Neuron (in vitro differentiated cells): ENCODE measurements at regions not wholly inside any gene's neighbourhood (a gene's known extent, or its start where the extent isn't known, plus 50 kb on each side); places are given as distances from the start of the nearest gene placed in this dataset.

ENCODE experiments used
- H2AFZ ChIP-seq: one replicate; pipeline ENCODE4 v1.6.1; 2013; ENCODE audit warnings: low read depth, mild to moderate bottlenecking, inconsistent platforms, low read length, moderate library complexity
- H3K27me3 ChIP-seq: one replicate; pipeline ENCODE4 v1.6.1; 2013; ENCODE audit warnings: low read length; ENCODE audit not compliant: insufficient read depth
- H3K36me3 ChIP-seq: one replicate; pipeline ENCODE4 v1.6.1; 2013; ENCODE audit warnings: low read length; ENCODE audit not compliant: insufficient read depth
- H3K4me1 ChIP-seq: one replicate; pipeline ENCODE4 v1.6.1; 2013; ENCODE audit warnings: low read length; ENCODE audit not compliant: insufficient read depth
- H3K4me3 ChIP-seq: 2 replicates; pipeline ENCODE4 v1.5.1; 2013; ENCODE audit warnings: mild to moderate bottlenecking, low read length, moderate library complexity
- H3K9me3 ChIP-seq: one replicate; pipeline ENCODE4 v1.6.1; 2013; ENCODE audit warnings: low read length

DNA sequence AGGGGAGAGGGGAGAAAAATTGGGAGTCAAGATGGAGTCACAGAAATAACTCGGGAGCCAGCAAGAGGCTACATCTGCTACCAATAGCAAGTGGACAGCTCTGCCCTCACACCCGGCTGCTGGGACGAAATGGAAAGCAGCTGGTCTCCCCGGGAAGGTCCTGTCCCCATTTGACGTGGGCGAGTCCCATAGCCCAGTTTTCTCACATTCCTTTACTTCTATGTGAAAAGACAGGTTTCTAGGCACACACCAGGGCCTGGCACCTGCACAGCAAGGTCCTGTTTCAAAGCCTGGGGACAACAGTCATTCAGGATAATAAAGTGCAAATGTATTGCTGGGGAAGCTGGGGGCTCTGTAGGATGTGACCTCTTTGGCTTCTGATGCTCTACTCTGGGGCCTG lies 162.6 kb downstream of the OAT start:
- H3K27me3 ChIP-seq = no peaks in the 10 kb centered on the region
- H3K9me3 ChIP-seq = no peaks in the 10 kb centered on the region
- H3K36me3 ChIP-seq = no peaks in the 10 kb centered on the region
- no peak overlapping the region for H3K4me3 ChIP-seq
- H2AFZ ChIP-seq = no peak overlapping the region
- no peaks in the 10 kb centered on the region for H3K4me1 ChIP-seq

DNA sequence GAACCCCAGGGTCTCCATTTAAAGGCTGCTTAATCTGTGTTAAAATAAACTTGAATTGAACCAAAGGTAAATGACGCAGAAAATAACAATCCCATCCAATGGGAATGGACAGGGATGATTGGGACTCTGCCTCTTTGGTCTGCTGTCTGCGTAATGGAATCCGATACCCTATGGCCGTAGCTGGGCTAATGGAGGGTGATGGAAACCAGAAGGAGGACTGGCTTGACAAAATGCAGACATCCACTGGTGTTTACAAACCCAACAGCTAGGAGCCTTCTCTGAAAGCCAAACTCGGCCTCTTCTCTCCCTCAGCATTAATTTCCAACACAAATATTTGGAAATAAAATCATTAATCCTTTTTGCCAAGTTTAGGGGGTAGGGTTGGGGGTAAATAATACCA lies 162.2 kb upstream of the CHST15 start:
- Histone ChIP-seq H3K4me3 (no peak overlapping the region), H3K4me1 (no peaks in the 10 kb centered on the region), H2AFZ (no peak overlapping the region), H3K36me3 (no peaks in the 10 kb centered on the region), H3K9me3 (no peaks in the 10 kb centered on the region), H3K27me3 (no peaks in the 10 kb centered on the region)

DNA sequence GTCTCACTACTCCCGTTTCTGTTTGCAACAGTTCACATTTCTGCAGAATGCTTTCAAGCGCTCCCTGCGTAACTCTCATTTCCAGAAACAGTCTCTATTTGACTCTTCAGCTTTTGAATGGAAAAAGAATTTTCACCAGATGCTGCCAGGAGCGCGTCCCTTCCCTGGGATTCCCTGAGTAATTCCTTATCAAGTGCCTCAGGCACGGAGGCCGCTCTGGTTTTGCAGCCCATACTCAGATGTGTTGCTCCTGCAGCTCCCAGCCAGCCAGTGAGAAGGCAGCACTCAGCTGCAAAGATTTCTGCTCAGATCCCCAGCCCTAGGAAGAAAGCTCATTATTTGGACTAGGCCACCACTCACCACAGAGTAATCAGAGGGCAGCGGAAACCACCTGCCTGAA lies 161.1 kb upstream of the CHST15 start:
- H3K27me3 ChIP-seq = no peaks in the 10 kb centered on the region
- no peaks in the 10 kb centered on the region for H3K4me1 ChIP-seq
- no peak overlapping the region for H2AFZ ChIP-seq
- H3K4me3 ChIP-seq = no peak overlapping the region
- H3K9me3 ChIP-seq = no peaks in the 10 kb centered on the region
- no peaks in the 10 kb centered on the region for H3K36me3 ChIP-seq

DNA sequence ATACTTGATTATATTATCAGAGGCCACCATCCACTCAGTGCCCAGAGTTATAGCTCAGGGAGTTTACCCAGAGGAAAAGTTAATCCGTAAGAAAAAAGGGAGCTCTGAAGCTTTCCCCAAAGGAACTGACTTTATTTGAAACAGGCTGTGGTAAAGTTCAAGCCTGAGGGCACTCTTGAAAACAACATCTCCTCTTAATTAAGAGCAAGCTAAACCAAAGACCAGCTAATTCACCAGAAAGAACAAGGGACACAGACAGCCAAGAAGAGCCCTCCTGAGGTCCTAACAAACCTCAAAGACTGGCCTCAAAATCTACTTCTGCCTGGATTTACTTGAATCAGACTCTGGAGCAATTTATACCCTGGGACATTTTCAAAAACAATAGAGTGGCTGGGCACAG lies 159.6 kb upstream of the CHST15 start:
- H3K4me1 ChIP-seq = no peaks in the 10 kb centered on the region
- H3K27me3 ChIP-seq = no peaks in the 10 kb centered on the region
- no peaks in the 10 kb centered on the region for H3K9me3 ChIP-seq
- H3K4me3 ChIP-seq = no peak overlapping the region
- H2AFZ ChIP-seq = no peak overlapping the region
- H3K36me3 ChIP-seq = no peaks in the 10 kb centered on the region

DNA sequence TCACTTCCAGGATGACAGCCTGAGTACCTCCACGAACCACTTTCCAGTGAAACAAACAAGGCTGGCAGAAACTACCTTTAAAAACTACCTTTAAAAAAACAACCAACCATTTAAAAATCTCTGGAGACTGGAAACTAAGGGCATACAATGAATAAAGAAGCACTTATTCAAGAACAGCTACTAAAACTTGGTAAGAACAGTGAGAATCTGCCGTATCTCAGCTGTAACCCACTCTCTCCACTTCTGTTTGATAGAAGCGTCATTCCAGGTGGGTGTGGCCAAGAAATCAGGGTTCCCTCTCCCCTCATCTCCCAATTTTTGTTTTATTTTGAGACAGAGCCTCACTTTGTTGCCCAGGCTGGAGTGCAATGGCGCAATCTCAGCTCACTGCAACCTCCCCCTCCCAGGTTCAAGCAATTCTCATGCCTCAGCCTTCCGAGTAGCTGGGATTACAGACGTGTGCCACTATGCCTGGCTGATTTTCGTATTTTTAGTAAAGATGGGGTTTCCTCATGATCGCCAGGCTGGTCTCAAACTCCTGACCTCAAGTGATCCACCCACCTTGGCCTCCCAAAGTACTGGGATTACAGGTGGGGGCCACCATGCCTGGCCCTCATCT lies 158.8 kb upstream of the CHST15 start:
- H2AFZ ChIP-seq = no peak overlapping the region
- no peaks in the 10 kb centered on the region for H3K4me1 ChIP-seq
- H3K36me3 ChIP-seq = no peaks in the 10 kb centered on the region
- H3K9me3 ChIP-seq = no peaks in the 10 kb centered on the region
- H3K4me3 ChIP-seq = no peak overlapping the region
- H3K27me3 ChIP-seq = no peaks in the 10 kb centered on the region

DNA sequence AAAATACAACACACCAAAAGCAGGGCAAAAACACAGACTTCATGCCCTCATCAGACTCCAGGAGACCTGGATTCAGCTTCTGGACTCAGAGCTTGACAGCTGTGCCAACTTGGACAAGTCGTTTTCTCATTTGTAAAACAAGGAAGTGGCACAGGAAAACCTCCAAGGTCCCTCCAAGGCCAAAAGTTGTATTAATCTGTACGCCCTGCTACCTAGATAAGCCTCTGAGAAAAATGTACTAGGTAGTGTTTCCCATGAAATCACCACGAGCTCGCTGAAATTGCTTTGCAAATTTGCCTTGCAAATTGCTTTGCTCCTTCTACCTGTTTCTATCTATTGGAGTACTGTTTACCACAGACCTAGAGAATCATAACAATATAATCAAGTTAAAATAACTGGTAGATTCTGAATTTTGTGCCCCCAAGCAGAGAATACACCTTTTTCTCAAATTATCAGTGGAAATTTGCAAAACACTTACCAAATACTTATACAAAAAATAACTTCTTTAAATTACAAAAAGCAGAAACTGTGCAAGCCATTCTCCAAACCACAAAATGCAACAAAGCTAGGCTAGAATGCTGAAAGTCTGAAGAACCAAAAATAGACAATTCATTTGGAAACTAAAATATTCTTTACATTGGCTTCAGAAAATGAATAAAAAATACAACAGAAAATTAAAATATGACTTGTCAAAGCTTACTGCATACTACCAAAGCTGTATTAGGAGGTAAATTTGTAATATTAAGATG lies 158.1 kb upstream of the CHST15 start:
- Histone ChIP-seq H2AFZ (no peak overlapping the region), H3K36me3 (no peaks in the 10 kb centered on the region), H3K4me1 (no peaks in the 10 kb centered on the region), H3K27me3 (no peaks in the 10 kb centered on the region), H3K4me3 (no peak overlapping the region), H3K9me3 (no peaks in the 10 kb centered on the region)

DNA sequence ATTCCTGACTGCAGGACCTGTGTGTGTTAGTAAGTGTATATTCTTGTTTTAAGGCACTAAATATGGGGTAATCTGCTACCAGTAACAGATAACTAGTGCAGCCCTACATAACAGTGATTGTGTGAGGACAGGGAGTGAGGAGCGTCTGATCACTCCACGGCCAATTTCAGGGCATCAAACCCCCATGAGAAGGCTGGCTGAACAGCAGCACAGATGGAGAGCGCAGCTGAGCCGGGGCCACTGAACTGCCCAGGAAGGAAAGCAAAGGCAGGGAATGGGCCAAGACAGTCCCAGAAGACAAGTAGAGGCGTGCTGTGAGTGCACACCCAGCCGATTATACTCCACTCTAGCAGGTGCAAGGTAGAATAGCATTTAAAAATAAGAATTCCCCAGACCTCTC lies 157.1 kb upstream of the CHST15 start:
- H3K4me3 ChIP-seq = no peak overlapping the region
- H3K9me3 ChIP-seq = no peaks in the 10 kb centered on the region
- H3K36me3 ChIP-seq = no peaks in the 10 kb centered on the region
- H3K27me3 ChIP-seq = no peaks in the 10 kb centered on the region
- no peak overlapping the region for H2AFZ ChIP-seq
- H3K4me1 ChIP-seq = no peaks in the 10 kb centered on the region

DNA sequence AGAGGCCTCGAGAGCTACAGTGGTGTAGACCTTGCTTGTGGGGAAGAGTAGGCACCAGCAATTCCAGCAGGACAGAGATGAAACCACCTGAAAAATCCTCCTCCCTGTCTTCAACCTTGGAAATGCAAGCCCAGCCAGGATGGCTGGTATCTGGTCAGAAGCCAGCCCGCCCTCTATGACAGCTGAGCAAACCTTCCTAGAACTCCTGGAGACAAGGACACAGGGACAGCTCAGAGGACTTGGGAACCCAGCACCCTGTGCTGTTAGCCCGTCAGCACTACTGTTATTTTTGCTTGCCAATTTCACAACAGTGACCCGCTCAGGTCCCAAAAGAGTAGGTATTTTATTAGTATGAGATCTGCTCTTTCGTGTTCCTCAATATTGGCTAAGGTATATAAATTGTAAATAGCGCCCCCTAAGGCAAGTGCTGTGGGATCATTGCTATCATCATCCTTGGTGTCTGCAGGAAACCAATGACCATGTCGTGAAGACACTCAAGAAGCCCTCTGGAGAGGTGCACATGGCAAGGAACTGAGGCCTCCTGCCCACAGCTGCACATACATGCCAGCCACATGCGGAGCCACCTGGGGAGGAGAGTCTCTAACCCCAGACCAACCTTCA lies 156.5 kb upstream of the CHST15 start:
- Histone ChIP-seq H3K27me3 (no peaks in the 10 kb centered on the region), H3K9me3 (no peaks in the 10 kb centered on the region), H3K36me3 (no peaks in the 10 kb centered on the region), H3K4me3 (no peak overlapping the region), H2AFZ (no peak overlapping the region), H3K4me1 (no peaks in the 10 kb centered on the region)

DNA sequence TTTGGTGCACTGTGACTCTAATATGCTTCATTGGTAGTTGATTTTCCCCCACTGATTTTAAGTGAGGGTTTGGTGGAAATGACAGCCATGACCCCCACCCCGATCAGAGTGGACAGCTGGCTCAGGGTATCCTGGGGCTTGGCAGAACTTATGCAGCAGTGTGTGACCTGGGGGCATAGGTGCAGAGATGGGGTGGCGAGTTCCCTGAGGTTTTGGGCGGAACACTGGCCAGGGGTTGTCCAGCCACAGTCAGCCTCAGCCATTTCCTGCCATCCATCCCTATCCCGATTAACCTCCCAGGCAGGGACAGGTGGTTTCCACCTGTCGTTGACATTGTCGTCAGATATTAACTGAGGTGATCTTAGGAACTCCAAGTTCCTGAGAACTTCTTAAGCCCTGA lies 155.8 kb upstream of the CHST15 start:
- Histone ChIP-seq H3K9me3 (no peaks in the 10 kb centered on the region), H3K27me3 (no peaks in the 10 kb centered on the region), H3K36me3 (no peaks in the 10 kb centered on the region), H3K4me1 (no peaks in the 10 kb centered on the region), H2AFZ (no peak overlapping the region), H3K4me3 (no peak overlapping the region)

DNA sequence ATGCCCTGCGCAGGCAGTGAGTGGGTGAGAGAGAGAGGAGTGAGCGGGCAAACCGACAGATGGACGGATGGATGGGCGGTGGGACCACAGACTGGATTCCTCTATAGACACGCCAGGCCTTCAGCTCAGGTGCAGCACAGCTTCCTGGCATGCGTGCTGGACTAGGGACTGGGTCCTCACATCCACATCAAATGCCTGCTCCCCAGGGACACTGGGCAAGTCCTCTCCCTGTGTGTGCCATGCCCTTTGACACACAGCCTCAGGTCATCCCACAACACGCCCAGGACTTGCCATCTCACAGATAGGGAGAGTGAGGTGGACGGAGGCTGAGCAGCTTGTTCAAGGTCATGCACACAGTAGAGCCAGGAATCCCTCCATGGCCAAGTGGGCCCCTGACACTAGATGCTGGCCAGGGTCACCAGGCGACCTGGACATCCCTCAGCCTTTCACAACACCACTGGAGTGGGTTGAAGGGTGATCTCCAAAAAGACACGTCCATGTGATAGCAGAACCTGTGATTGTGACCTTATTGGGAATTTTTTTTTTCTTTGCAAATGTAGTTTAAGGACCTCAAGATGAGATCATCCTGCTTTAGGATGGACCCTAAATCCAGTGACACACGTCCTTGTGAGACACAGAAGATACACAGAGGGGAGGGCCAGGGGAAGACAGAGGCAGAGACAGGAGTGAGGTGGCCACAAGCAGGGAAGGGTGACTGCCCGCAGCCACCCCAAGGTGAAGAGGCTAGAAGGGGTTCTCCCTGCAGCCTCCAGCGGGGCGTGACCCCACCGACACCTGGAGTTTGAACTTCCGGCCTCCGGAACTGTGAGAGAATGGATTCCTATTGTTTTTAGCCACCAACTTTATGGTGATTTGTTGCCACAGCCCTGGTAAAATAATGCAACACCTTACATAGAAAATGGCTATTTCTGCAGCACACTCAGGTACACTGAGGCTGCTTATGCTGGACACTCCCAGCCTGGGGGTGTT lies 155.0 kb upstream of the CHST15 start:
- Histone ChIP-seq H3K4me3 (no peak overlapping the region), H3K27me3 (no peaks in the 10 kb centered on the region), H3K9me3 (no peaks in the 10 kb centered on the region), H3K36me3 (no peaks in the 10 kb centered on the region), H3K4me1 (no peaks in the 10 kb centered on the region), H2AFZ (no peak overlapping the region)

DNA sequence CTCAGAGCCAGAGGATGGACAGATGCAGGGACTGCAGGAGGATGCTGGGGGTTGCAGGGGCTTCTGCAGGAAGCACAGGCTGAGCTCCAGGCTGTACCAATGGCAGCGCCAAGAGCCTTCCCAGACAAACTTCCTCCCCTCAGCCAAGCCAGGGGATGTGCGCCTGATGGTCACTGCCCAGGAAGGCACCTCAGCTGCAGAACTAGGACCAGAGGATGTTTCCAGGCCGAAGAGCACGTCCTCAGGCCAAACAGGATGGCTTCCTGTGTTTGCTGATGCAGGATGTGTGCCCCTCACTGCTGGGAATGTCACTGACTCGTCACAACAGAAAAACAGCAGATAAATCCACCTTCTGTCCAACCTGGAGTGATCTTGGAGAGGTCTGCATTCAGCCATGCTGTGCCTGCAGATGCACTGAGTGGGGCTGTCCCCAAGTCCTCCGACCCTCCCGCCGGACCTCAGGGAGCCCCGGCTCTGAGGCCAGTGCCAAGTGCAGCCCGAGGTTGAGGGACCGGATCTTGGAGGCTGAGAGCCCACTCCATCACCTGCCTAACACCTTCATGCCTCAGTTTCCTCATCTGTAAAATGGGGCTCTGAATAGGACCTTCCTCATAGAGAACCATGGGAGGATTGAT lies 152.5 kb upstream of the CHST15 start:
- Histone ChIP-seq H3K36me3 (no peaks in the 10 kb centered on the region), H3K4me3 (no peak overlapping the region), H3K9me3 (no peaks in the 10 kb centered on the region), H3K4me1 (no peaks in the 10 kb centered on the region), H2AFZ (no peak overlapping the region), H3K27me3 (no peaks in the 10 kb centered on the region)

DNA sequence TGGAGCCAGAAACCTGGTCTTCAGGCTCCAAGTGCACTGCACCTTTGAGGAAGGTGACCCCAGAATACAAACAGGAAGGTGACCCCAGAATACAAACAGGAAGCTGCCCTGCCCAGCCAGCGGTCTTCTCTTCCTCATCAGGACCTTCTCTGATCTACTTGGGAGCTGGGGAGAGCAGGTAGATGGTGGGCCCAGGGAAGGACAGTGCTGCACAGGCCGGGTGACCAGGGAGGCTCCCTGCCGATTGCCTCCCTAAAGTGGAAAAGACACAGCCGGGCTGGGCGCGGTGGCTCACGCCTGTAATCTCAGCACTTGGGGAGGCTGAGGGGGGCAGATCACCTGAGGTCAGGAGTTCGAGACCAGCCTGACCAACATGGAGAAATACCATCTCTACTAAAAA lies 151.8 kb upstream of the CHST15 start:
- H2AFZ ChIP-seq = no peak overlapping the region
- no peaks in the 10 kb centered on the region for H3K36me3 ChIP-seq
- H3K9me3 ChIP-seq = no peaks in the 10 kb centered on the region
- no peak overlapping the region for H3K4me3 ChIP-seq
- H3K4me1 ChIP-seq = no peaks in the 10 kb centered on the region
- H3K27me3 ChIP-seq = no peaks in the 10 kb centered on the region
